Erythroblast (primary cell): ENCODE measurements at regions not wholly inside any gene's neighbourhood (a gene's known extent, or its start where the extent isn't known, plus 50 kb on each side); places are given as distances from the start of the nearest gene placed in this dataset.
"Not testable (repeated sequence)": the region's sequence is repeated elsewhere in the genome, so short reads cannot be mapped to it uniquely, and the experiment has no call there.

ENCODE experiments used
- DNase-seq, 2 experiments: peaks; one replicate each; lab custom pipeline; 2025; lab: John Stamatoyannopoulos, UW
- GATA1 ChIP-seq: IDR thresholded peaks from 2 replicates; pipeline ENCODE4 v1.6.1; 2011; ENCODE audit warnings: low read depth, mild to moderate bottlenecking, control low read depth, low read length, moderate library complexity
- POLR2A ChIP-seq: IDR thresholded peaks from 2 replicates; pipeline ENCODE4 v1.6.1; 2011; ENCODE audit warnings: mild to moderate bottlenecking, low read length

GRCh38 chr18:71431689-71432088 is 1112.5 kb downstream of the CBLN2 start:
- TF ChIP-seq POLR2A, result no peak
- no peak for TF ChIP-seq GATA1
- no peak for DNase-seq

DNA sequence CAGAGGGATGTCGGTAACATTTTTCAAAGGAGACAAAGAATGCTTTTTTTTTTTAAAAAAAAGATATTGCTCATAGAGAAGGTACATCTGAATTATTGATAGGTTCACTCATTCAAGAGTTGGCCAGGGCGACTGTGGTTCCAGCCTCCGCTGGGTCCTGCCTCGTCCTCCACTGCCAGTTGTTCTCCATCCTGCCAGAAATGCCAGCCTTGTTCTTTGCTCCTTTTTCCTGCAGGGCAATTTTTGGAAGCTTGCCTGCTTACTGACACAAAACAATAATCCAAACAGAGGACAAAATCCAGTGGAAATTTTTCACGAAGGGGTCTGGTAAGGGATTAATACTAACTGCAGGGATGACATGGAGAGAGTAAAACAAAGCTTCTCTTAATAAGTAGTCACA is 1113.0 kb downstream of the CBLN2 start:
- no peak for TF ChIP-seq GATA1
- TF ChIP-seq POLR2A, result no peak
- no peak for DNase-seq

DNA sequence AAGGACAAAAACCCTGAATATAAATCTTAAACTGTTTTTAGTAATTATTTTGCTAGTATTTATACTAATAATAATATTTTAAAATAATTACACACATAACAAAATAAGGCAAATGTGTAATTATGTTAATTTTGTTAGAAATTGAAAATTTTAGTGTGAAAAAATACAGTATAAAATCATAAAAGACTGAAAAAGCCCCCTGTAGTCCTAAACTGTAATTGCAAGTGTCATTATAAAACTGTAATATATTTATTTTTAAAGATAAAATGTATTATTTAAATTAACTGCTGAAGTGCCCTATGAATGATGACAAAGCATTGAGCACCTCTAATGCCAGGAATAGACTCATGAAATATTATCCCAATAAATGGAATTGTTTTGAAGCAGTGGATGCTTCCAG is 1117.7 kb downstream of the CBLN2 start:
- no peak for DNase-seq
- TF ChIP-seq GATA1 (no peak), POLR2A (no peak)

- DNase-seq, result no peak
- TF ChIP-seq GATA1 (no peak), POLR2A (no peak)
Observed at GRCh38 chr18:71405169-71405809, 1116.4 kb downstream of the SOCS6 start.

- TF ChIP-seq GATA1 (no peak), POLR2A (no peak)
Observed at GRCh38 chr18:71403501-71403900, 1114.7 kb downstream of the SOCS6 start.

DNA sequence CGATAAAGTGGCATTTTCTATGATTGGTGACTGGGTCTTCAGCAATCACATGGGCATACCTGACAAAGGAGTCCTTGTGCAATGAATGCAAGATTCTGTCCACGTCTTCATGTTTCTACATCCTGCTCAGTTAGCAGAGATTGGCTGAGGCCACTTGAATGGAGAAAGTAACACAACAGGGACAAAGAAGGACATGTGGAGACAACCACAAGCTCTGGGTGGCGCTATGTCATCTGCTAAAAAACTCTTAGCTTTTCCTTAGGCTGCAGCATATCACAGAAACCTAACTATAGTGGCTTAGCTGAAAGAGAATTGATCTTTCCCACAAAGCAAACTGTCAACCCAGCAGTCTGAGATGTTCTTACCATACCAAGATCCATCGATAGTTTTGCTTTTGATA is 1109.7 kb downstream of the SOCS6 start:
- DNase-seq, result peak in 1 of 2 experiments; percentile 11
- TF ChIP-seq POLR2A, result no peak
- TF ChIP-seq GATA1, result no peak

More at GRCh38 chr18:71403501-71403900, 1114.7 kb downstream of the SOCS6 start:
- DNase-seq, result no peak

GRCh38 chr18:71388148-71388547 is 1099.3 kb downstream of the SOCS6 start:
- TF ChIP-seq POLR2A (no peak), GATA1 (no peak)
- no peak for DNase-seq

GRCh38 chr18:71374294-71375000 is 1085.6 kb downstream of the SOCS6 start:
- TF ChIP-seq POLR2A, result no peak
- TF ChIP-seq GATA1, result no peak
- DNase-seq, result no peak

GRCh38 chr18:71371951-71372605 is 1083.2 kb downstream of the SOCS6 start:
- TF ChIP-seq POLR2A (no peak), GATA1 (no peak)
- no peak for DNase-seq

GRCh38 chr18:71370671-71371445 is 1082.0 kb downstream of the SOCS6 start:
- DNase-seq, result no peak

GRCh38 chr18:71370095-71370494 is 1081.2 kb downstream of the SOCS6 start:
- DNase-seq, result no peak
- TF ChIP-seq GATA1 (no peak), POLR2A (no peak)

More at GRCh38 chr18:71370671-71371445, 1082.0 kb downstream of the SOCS6 start:
- no peak for TF ChIP-seq GATA1
- no peak for TF ChIP-seq POLR2A

GRCh38 chr18:71362140-71362539 is 1073.3 kb downstream of the SOCS6 start:
- no peak for TF ChIP-seq POLR2A
- TF ChIP-seq GATA1, result no peak
- no peak for DNase-seq

GRCh38 chr18:71355599-71355998 is 1066.8 kb downstream of the SOCS6 start:
- not testable (repeated sequence) for DNase-seq

GRCh38 chr18:71352618-71353017 is 1063.8 kb downstream of the SOCS6 start:
- no peak for DNase-seq
- TF ChIP-seq POLR2A (no peak), GATA1 (no peak)
